HG03442 (cell line): ENCODE measurements at regions not wholly inside any gene's neighbourhood (a gene's known extent, or its start where the extent isn't known, plus 50 kb on each side); places are given as distances from the start of the nearest gene placed in this dataset.

ENCODE experiments used
- ATAC-seq: cut with Tn5 transposase; IDR thresholded peaks from one replicate; pipeline ENCODE4 v1.9.1; 2021; ENCODE audit warnings: mild to moderate bottlenecking, moderate library complexity; ENCODE audit not compliant: unreplicated experiment

GRCh38 chr9:81490605-81491331 is 198.6 kb downstream of the TLE1 start:
- no peak for ATAC-seq

GRCh38 chr9:81489046-81489445 is 200.3 kb downstream of the TLE1 start:
- no peak for ATAC-seq

- ATAC-seq = no peak
These were observed 208.3 kb downstream of the TLE1 start for GRCh38 chr9:81480828-81481604.

GRCh38 chr9:81479573-81479972 is 209.8 kb downstream of the TLE1 start:
- ATAC-seq = no peak

- no peak for ATAC-seq
These were observed 211.7 kb downstream of the TLE1 start for GRCh38 chr9:81477669-81478068.

- ATAC-seq = no peak
These were observed 212.4 kb downstream of the TLE1 start for GRCh38 chr9:81476813-81477490.

- no peak for ATAC-seq
These were observed 214.6 kb downstream of the TLE1 start for GRCh38 chr9:81474792-81475191.

- no peak for ATAC-seq
These were observed 215.2 kb downstream of the TLE1 start for GRCh38 chr9:81474125-81474524.

- no peak for ATAC-seq
These were observed 215.6 kb downstream of the TLE1 start for GRCh38 chr9:81473708-81474107.

- no peak for ATAC-seq
These were observed 216.1 kb downstream of the TLE1 start for GRCh38 chr9:81473206-81473605.

GRCh38 chr9:81472701-81473100 is 216.6 kb downstream of the TLE1 start:
- ATAC-seq = no peak

- ATAC-seq = no peak
These were observed 218.5 kb downstream of the TLE1 start for GRCh38 chr9:81470864-81471263.

GRCh38 chr9:81468084-81468595 is 221.2 kb downstream of the TLE1 start:
- no peak for ATAC-seq

GRCh38 chr9:81466981-81467380 is 222.4 kb downstream of the TLE1 start:
- ATAC-seq = no peak

GRCh38 chr9:81465468-81466011 is 223.8 kb downstream of the TLE1 start:
- ATAC-seq = no peak

- ATAC-seq = no peak
These were observed 226.5 kb downstream of the TLE1 start for GRCh38 chr9:81462801-81463200.

- ATAC-seq = no peak
These were observed 228.2 kb downstream of the TLE1 start for GRCh38 chr9:81461196-81461595.

GRCh38 chr9:81460693-81461092 is 228.7 kb downstream of the TLE1 start:
- no peak for ATAC-seq

- no peak for ATAC-seq
These were observed 229.8 kb downstream of the TLE1 start for GRCh38 chr9:81459591-81459990.

GRCh38 chr9:81456431-81457006 is 232.8 kb downstream of the TLE1 start:
- no peak for ATAC-seq
